HEK293 (cell line): ENCODE measurements at regions not wholly inside any gene's neighbourhood (a gene's known extent, or its start where the extent isn't known, plus 50 kb on each side); places are given as distances from the start of the nearest gene placed in this dataset.

Source experiments
- CTCF ChIA-PET: fragments of 350-600 bp; formaldehyde crosslinking; extraction: SDS; loops from one replicate; lab custom pipeline; 2021; ENCODE audit warnings: antibody characterized with exemption; lab: Yijun Ruan, JAX
- POLR2A ChIA-PET: fragments of 300-600 bp; formaldehyde crosslinking; extraction: SDS; loops from one replicate; lab custom pipeline; 2020; ENCODE audit warnings: antibody characterized with exemption, inconsistent platforms; lab: Yijun Ruan, JAX
- H3K27ac ChIP-seq: fragments of 200-500 bp; sonication (Bioruptor generic); 2 replicates; pipeline ENCODE4 v1.5.1; 2014; ENCODE audit warnings: low read depth, low read length, control low read depth, inconsistent platforms; ENCODE audit errors: extremely low read depth
- H3K36me3 ChIP-seq, 2 experiments: fragments of 200-500 bp in 1 of 2; sonication (Bioruptor generic) in 1 of 2; 1 replicate in 1 of 2; 2 replicates in 1 of 2; pipeline ENCODE4 v1.5.1; 2014 to 2017; ENCODE audit warnings: inconsistent platforms in 2 of 2, low read length in 2 of 2; ENCODE audit not compliant: control insufficient read depth in 2 of 2, insufficient read depth in 1 of 2
- H3K4me1 ChIP-seq: fragments of 200-500 bp; sonication (Bioruptor generic); 2 replicates; pipeline ENCODE4 v1.5.1; 2014; ENCODE audit warnings: mild to moderate bottlenecking, low read length, inconsistent platforms; ENCODE audit not compliant: control insufficient read depth, insufficient read depth
- H3K4me3 ChIP-seq: 2 replicates; pipeline ENCODE4 v1.5.1; 2011; ENCODE audit warnings: low read depth, mild to moderate bottlenecking, control low read depth, low read length, moderate library complexity
- H3K9me3 ChIP-seq: fragments of 200-500 bp; sonication (Bioruptor generic); 2 replicates; pipeline ENCODE4 v1.5.1; 2014; ENCODE audit warnings: low read depth, low read length, inconsistent platforms; ENCODE audit not compliant: control insufficient read depth, insufficient read depth
- GLI2 ChIP-seq: fragments of 450-650 bp; formaldehyde crosslinking; IDR thresholded peaks from 2 replicates; pipeline ENCODE4; 2017; ENCODE audit warnings: missing biosample characterization, missing genetic modification characterization, low read depth, borderline replicate concordance
- KLF8 ChIP-seq: fragments of 450-650 bp; formaldehyde crosslinking; IDR thresholded peaks from 2 replicates; pipeline ENCODE4 v1.5.1; 2016; ENCODE audit warnings: missing biosample characterization, missing genetic modification characterization
- SCRT1 ChIP-seq: fragments of 450-650 bp; formaldehyde crosslinking; IDR thresholded peaks from 2 replicates; pipeline ENCODE4 v1.5.1; 2016; ENCODE audit warnings: missing biosample characterization, missing genetic modification characterization, borderline replicate concordance
- YY2 ChIP-seq: fragments of 450-650 bp; formaldehyde crosslinking; IDR thresholded peaks from 2 replicates; pipeline ENCODE4 v1.5.1; 2016; ENCODE audit warnings: missing biosample characterization, missing genetic modification characterization
- ZBTB20 ChIP-seq: fragments of 450-650 bp; formaldehyde crosslinking; IDR thresholded peaks from 2 replicates; pipeline ENCODE4 v1.5.1; 2016; ENCODE audit warnings: missing biosample characterization, missing genetic modification characterization
- ZBTB21 ChIP-seq: fragments of 450-650 bp; formaldehyde crosslinking; IDR thresholded peaks from 2 replicates; pipeline ENCODE4 v1.5.1; 2017; ENCODE audit warnings: missing biosample characterization, missing genetic modification characterization
- ZBTB7A ChIP-seq: fragments of 450-650 bp; formaldehyde crosslinking; IDR thresholded peaks from 2 replicates; pipeline ENCODE4 v1.5.1; 2016; ENCODE audit warnings: low read depth, missing biosample characterization, missing genetic modification characterization
- ZEB2 ChIP-seq: fragments of 450-650 bp; formaldehyde crosslinking; IDR thresholded peaks from 2 replicates; pipeline ENCODE4 v1.5.1; 2016; ENCODE audit warnings: missing biosample characterization, missing genetic modification characterization
- ZNF132 ChIP-seq: fragments of 450-650 bp; formaldehyde crosslinking; IDR thresholded peaks from 2 replicates; pipeline ENCODE4 v1.5.1; 2017; ENCODE audit warnings: missing biosample characterization, missing genetic modification characterization, borderline replicate concordance
- ZNF341 ChIP-seq: fragments of 450-650 bp; formaldehyde crosslinking; IDR thresholded peaks from 2 replicates; pipeline ENCODE4; 2016; ENCODE audit warnings: low read depth, missing biosample characterization, missing genetic modification characterization
- ZNF473 ChIP-seq: fragments of 450-650 bp; formaldehyde crosslinking; IDR thresholded peaks from 2 replicates; pipeline ENCODE4 v1.5.1; 2017; ENCODE audit warnings: missing biosample characterization, missing genetic modification characterization
- ZNF488 ChIP-seq: fragments of 450-650 bp; formaldehyde crosslinking; IDR thresholded peaks from 2 replicates; pipeline ENCODE4 v1.5.1; 2016; ENCODE audit warnings: missing biosample characterization, missing genetic modification characterization
- ZNF544 ChIP-seq: fragments of 450-650 bp; formaldehyde crosslinking; IDR thresholded peaks from 2 replicates; pipeline ENCODE4 v1.5.0; 2017; ENCODE audit warnings: missing biosample characterization, missing genetic modification characterization
- ZNF571 ChIP-seq: fragments of 450-650 bp; formaldehyde crosslinking; IDR thresholded peaks from 2 replicates; pipeline ENCODE4 v1.5.0; 2017; ENCODE audit warnings: missing biosample characterization, missing genetic modification characterization
- ZNF585B ChIP-seq: fragments of 450-650 bp; formaldehyde crosslinking; IDR thresholded peaks from 2 replicates; pipeline ENCODE4 v1.5.1; 2016; ENCODE audit warnings: missing biosample characterization, missing genetic modification characterization
- ZNF600 ChIP-seq: fragments of 450-650 bp; formaldehyde crosslinking; IDR thresholded peaks from 2 replicates; pipeline ENCODE4 v1.5.1; 2016; ENCODE audit warnings: missing biosample characterization, missing genetic modification characterization
- ZNF610 ChIP-seq: fragments of 450-650 bp; formaldehyde crosslinking; IDR thresholded peaks from 2 replicates; pipeline ENCODE4 v1.5.1; 2016; ENCODE audit warnings: missing biosample characterization, missing genetic modification characterization, borderline replicate concordance
- TF ChIP-seq, protein P1 (sequence below): fragments of 450-650 bp; formaldehyde crosslinking; IDR thresholded peaks from 2 replicates; pipeline ENCODE4 v1.5.1; 2016; ENCODE audit warnings: missing biosample characterization, missing genetic modification characterization, low read depth
- TF ChIP-seq, protein P2 (sequence below): sonication (generic); formaldehyde crosslinking; IDR thresholded peaks from 2 replicates; pipeline ENCODE4 v1.8.1; 2022; ENCODE audit warnings: mild to moderate bottlenecking, moderate library complexity, missing genetic modification reagents
- TF ChIP-seq, protein P3 (sequence below): fragments of 450-650 bp; formaldehyde crosslinking; IDR thresholded peaks from 2 replicates; pipeline ENCODE4 v1.5.1; 2016; ENCODE audit warnings: missing biosample characterization, missing genetic modification characterization

- TF ChIP-seq ZNF544 (tag by site-specific recombination), result no peak
- TF ChIP-seq ZNF473 (tag by site-specific recombination), result no peak
- no peak for TF ChIP-seq KLF8 (tag by site-specific recombination)
- no peak for TF ChIP-seq ZEB2 (tag by site-specific recombination)
- TF ChIP-seq ZNF585B (tag by site-specific recombination), result no peak
- no peak for TF ChIP-seq ZNF488 (tag by site-specific recombination)
- TF ChIP-seq ZBTB20 (tag by site-specific recombination), result no peak
- TF ChIP-seq ZBTB7A (tag by site-specific recombination), result no peak
Observed at GRCh38 chr4:63226229-63226628, 1183.0 kb downstream of the TECRL start (continued).

- no peaks in the 10 kb centered on the region for H3K36me3 ChIP-seq
- no peak overlapping the region for H3K27ac ChIP-seq
- TF ChIP-seq ZNF571 (tag by site-specific recombination) (no peak), YY2 (tag by site-specific recombination) (no peak), KLF8 (tag by site-specific recombination) (no peak), ZBTB20 (tag by site-specific recombination) (no peak), SCRT1 (tag by site-specific recombination) (no peak)
- TF ChIP-seq, protein P1, sequence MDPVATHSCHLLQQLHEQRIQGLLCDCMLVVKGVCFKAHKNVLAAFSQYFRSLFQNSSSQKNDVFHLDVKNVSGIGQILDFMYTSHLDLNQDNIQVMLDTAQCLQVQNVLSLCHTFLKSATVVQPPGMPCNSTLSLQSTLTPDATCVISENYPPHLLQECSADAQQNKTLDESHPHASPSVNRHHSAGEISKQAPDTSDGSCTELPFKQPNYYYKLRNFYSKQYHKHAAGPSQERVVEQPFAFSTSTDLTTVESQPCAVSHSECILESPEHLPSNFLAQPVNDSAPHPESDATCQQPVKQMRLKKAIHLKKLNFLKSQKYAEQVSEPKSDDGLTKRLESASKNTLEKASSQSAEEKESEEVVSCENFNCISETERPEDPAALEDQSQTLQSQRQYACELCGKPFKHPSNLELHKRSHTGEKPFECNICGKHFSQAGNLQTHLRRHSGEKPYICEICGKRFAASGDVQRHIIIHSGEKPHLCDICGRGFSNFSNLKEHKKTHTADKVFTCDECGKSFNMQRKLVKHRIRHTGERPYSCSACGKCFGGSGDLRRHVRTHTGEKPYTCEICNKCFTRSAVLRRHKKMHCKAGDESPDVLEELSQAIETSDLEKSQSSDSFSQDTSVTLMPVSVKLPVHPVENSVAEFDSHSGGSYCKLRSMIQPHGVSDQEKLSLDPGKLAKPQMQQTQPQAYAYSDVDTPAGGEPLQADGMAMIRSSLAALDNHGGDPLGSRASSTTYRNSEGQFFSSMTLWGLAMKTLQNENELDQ (tag by site-specific recombination), result no peak
- H3K4me1 ChIP-seq, result no peaks in the 10 kb centered on the region
- H3K9me3 ChIP-seq, result no peaks in the 10 kb centered on the region
- POLR2A ChIA-PET, result no interaction called here
- CTCF ChIA-PET, result no interaction called here
- H3K4me3 ChIP-seq, result no peak overlapping the region
Observed at GRCh38 chr4:63222466-63222865, 1186.8 kb downstream of the TECRL start.

GRCh38 chr4:63221477-63221876 is 1187.8 kb downstream of the TECRL start:
- Histone ChIP-seq H3K9me3 (no peaks in the 10 kb centered on the region), H3K4me3 (no peak overlapping the region), H3K4me1 (no peaks in the 10 kb centered on the region), H3K36me3 (no peaks in the 10 kb centered on the region), H3K27ac (no peak overlapping the region)
- ChIA-PET CTCF (interaction anchor here (0.6 kb wide), 1 partner anchor 47 kb away, joined by 4 read pairs; no protein-coding TSS in a partner anchor), POLR2A (no interaction called here)
- TF ChIP-seq ZNF610 (tag by site-specific recombination) (no peak), ZBTB21 (tag by site-specific recombination) (no peak), ZNF488 (tag by site-specific recombination) (no peak), ZNF341 (tag by site-specific recombination) (no peak), GLI2 (tag by site-specific recombination) (no peak), ZNF600 (no peak), ZNF132 (tag by site-specific recombination) (no peak)
- TF ChIP-seq, protein P2, sequence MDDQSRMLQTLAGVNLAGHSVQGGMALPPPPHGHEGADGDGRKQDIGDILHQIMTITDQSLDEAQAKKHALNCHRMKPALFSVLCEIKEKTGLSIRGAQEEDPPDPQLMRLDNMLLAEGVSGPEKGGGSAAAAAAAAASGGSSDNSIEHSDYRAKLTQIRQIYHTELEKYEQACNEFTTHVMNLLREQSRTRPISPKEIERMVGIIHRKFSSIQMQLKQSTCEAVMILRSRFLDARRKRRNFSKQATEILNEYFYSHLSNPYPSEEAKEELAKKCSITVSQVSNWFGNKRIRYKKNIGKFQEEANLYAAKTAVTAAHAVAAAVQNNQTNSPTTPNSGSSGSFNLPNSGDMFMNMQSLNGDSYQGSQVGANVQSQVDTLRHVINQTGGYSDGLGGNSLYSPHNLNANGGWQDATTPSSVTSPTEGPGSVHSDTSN (CRISPR knock-in tag), result no peak
- TF ChIP-seq, protein P3, sequence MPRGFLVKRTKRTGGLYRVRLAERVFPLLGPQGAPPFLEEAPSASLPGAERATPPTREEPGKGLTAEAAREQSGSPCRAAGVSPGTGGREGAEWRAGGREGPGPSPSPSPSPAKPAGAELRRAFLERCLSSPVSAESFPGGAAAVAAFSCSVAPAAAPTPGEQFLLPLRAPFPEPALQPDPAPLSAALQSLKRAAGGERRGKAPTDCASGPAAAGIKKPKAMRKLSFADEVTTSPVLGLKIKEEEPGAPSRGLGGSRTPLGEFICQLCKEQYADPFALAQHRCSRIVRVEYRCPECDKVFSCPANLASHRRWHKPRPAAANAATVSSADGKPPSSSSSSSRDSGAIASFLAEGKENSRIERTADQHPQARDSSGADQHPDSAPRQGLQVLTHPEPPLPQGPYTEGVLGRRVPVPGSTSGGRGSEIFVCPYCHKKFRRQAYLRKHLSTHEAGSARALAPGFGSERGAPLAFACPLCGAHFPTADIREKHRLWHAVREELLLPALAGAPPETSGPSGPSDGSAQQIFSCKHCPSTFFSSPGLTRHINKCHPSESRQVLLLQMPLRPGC (tag by site-specific recombination), result no peak
